CD8-positive, alpha-beta memory T cell (primary cell): ENCODE measurements at regions not wholly inside any gene's neighbourhood (a gene's known extent, or its start where the extent isn't known, plus 50 kb on each side); places are given as distances from the start of the nearest gene placed in this dataset.
"Not testable (repeated sequence)": the region's sequence is repeated elsewhere in the genome, so short reads cannot be mapped to it uniquely, and the experiment has no call there.

Experiments used
- CTCF ChIA-PET: fragments of 350-600 bp; sonication (Branson Sonifier 250); formaldehyde crosslinking; loops from one replicate; lab custom pipeline; 2021; ENCODE audit warnings: antibody characterized with exemption; lab: Charles Lee
- POLR2A ChIA-PET: fragments of 350-600 bp; sonication (Branson Sonifier 250); formaldehyde crosslinking; loops from one replicate; lab custom pipeline; 2021; ENCODE audit warnings: antibody characterized with exemption; lab: Charles Lee
- DNase-seq, 5 donors: peaks; one replicate each; pipeline versions ENCODE4 v3.0.0 to v3.0.0-alpha.2; 2020 to 2022; ENCODE audit warnings: mixed read lengths in 1 of 5
- H3K27ac ChIP-seq: one replicate; pipeline ENCODE4 v1.7.0; 2013; ENCODE audit warnings: low read depth, mild to moderate bottlenecking, low read length, moderate library complexity
- H3K27me3 ChIP-seq: 2 replicates; pipeline ENCODE4 v1.7.0; 2013; ENCODE audit warnings: low read length, mild to moderate bottlenecking; ENCODE audit not compliant: insufficient read depth, poor library complexity, severe bottlenecking
- H3K36me3 ChIP-seq: 2 replicates; pipeline ENCODE4 v1.7.0; 2013; ENCODE audit warnings: mild to moderate bottlenecking, low read length, moderate library complexity; ENCODE audit not compliant: insufficient read depth
- H3K4me1 ChIP-seq: 2 replicates; pipeline ENCODE4 v1.7.0; 2013; ENCODE audit warnings: mild to moderate bottlenecking, low read length, moderate library complexity; ENCODE audit not compliant: insufficient read depth
- H3K4me3 ChIP-seq: 2 replicates; pipeline ENCODE4 v1.7.0; 2013; ENCODE audit warnings: mild to moderate bottlenecking, low read length
- H3K9me3 ChIP-seq: 2 replicates; pipeline ENCODE4 v1.7.0; 2013; ENCODE audit warnings: mild to moderate bottlenecking, low read length
- H3K27ac Mint-ChIP-seq, 8 donors: one replicate each; pipeline ENCODE4 v1.8.0; 2020 to 2021; ENCODE audit warnings: mixed read lengths in 8 of 8, mild to moderate bottlenecking in 6 of 8, inconsistent platforms in 3 of 8, moderate library complexity in 3 of 8
- H3K27me3 Mint-ChIP-seq, 2 donors: one replicate each; pipeline ENCODE4 v1.8.0; 2020 to 2021; ENCODE audit warnings: mixed read lengths in 2 of 2, mild to moderate bottlenecking in 1 of 2, moderate library complexity in 1 of 2
- H3K36me3 Mint-ChIP-seq, 3 donors: one replicate each; pipeline ENCODE4 v1.8.0; 2020 to 2021; ENCODE audit warnings: mixed read lengths in 3 of 3, inconsistent platforms in 1 of 3, mild to moderate bottlenecking in 1 of 3
- H3K4me1 Mint-ChIP-seq, 3 donors: one replicate each; pipeline ENCODE4 v1.8.0; 2020 to 2021; ENCODE audit warnings: mixed read lengths in 3 of 3, inconsistent platforms in 1 of 3, mild to moderate bottlenecking in 1 of 3
- H3K4me3 Mint-ChIP-seq, 7 donors: one replicate each; pipeline ENCODE4 v1.8.0; 2020 to 2021; ENCODE audit warnings: mixed read lengths in 7 of 7, mild to moderate bottlenecking in 6 of 7, moderate library complexity in 4 of 7, inconsistent platforms in 2 of 7
- H3K9me3 Mint-ChIP-seq, 5 donors: one replicate each; pipeline ENCODE4 v1.8.0; 2020 to 2022; ENCODE audit warnings: mixed read lengths in 5 of 5, mild to moderate bottlenecking in 3 of 5, moderate library complexity in 2 of 5, inconsistent platforms in 1 of 5

DNA sequence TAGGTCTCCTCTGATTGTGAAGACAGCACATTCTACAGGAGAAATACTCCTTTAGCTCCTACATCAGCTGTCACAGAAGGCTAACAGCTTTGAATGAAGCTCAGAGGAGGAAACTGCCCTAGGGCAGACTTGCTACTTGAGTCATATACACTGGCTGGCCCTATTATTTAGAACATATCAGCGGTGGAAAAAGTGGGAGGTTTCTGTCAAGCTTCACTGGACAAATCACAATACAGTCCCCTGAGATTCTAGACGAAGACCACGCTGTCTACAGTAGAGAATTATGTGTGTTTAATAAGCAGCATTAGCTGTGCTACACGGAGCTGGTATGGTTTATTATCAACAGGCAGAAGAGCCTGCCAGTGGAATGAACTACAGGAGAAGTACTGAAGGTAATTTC is 230.9 kb upstream of the FSIP2 start:
- Mint-ChIP-seq H3K36me3 (no peaks in the 10 kb centered on the region), H3K9me3 (peaks cover 23 to 51% (median 41%) of the 10 kb centered on the region in 5 donors), H3K4me1 (no peaks in the 10 kb centered on the region), H3K27me3 (no peaks in the 10 kb centered on the region), H3K27ac (no peak overlapping the region), H3K4me3 (no peak overlapping the region)
- DNase-seq, result no peak
- ChIA-PET CTCF (no interaction called here), POLR2A (no interaction called here)
- no peak overlapping the region for H3K4me3 ChIP-seq
- H3K27me3 ChIP-seq, result no peaks in the 10 kb centered on the region
- no peaks in the 10 kb centered on the region for H3K36me3 ChIP-seq
- H3K27ac ChIP-seq, result no peak overlapping the region
- H3K9me3 ChIP-seq, result peaks cover 14% of the 10 kb centered on the region
- no peaks in the 10 kb centered on the region for H3K4me1 ChIP-seq

DNA sequence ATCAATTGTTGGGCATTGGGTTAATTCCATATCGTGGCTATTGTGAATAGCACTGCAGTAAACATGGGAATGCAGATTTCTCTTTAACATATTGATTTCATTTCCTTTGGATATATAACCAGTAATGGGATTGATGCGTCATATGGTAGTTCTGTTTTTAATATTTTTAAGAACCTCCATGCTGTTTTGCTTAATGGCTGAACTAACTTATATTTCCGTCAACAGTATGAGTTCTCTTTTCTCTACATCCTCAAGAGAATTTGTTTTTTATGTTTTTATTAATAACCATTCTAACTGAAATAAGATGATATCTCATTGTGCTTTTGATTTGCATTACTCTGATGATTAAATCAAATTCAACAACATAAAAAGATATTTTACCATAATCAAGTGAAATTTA is 228.5 kb upstream of the FSIP2 start:
- no peak overlapping the region for H3K27ac ChIP-seq
- no peaks in the 10 kb centered on the region for H3K4me1 ChIP-seq
- no peak for DNase-seq
- no peaks in the 10 kb centered on the region for H3K27me3 ChIP-seq
- ChIA-PET POLR2A (no interaction called here), CTCF (no interaction called here)
- peaks cover 14% of the 10 kb centered on the region for H3K9me3 ChIP-seq
- peaks cover 28 to 46% (median 35%) of the 10 kb centered on the region in 5 donors for H3K9me3 Mint-ChIP-seq
- H3K36me3 ChIP-seq, result no peaks in the 10 kb centered on the region
- H3K36me3 Mint-ChIP-seq, result no peaks in the 10 kb centered on the region
- no peaks in the 10 kb centered on the region for H3K27me3 Mint-ChIP-seq
- no peak overlapping the region for H3K27ac Mint-ChIP-seq
- no peak overlapping the region for H3K4me3 Mint-ChIP-seq
- no peak overlapping the region for H3K4me3 ChIP-seq
- no peaks in the 10 kb centered on the region for H3K4me1 Mint-ChIP-seq

DNA sequence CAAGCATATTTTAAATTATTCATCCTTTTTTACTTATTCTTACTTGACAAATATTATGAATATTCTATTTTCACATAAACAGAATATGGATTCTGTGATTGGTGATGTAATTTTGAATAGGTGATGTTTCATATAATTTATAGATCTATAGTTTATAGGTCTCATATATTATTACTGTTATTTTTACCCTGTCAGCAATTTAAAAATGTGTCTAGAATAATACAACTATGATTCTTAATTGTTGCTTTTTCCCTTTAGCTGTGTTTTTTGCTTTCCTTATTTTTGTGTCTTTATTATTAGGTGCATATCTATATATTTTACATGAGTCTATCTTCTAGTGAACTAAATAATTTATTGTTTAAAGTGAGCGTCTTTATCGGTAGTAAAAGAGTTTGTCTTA is 226.7 kb upstream of the FSIP2 start:
- Histone ChIP-seq H3K4me1 (no peaks in the 10 kb centered on the region), H3K27me3 (no peaks in the 10 kb centered on the region), H3K9me3 (peaks cover 14% of the 10 kb centered on the region), H3K36me3 (no peaks in the 10 kb centered on the region), H3K4me3 (no peak overlapping the region), H3K27ac (no peak overlapping the region)
- no peaks in the 10 kb centered on the region for H3K27me3 Mint-ChIP-seq
- no peaks in the 10 kb centered on the region for H3K36me3 Mint-ChIP-seq
- ChIA-PET CTCF (no interaction called here), POLR2A (no interaction called here)
- DNase-seq, result no peak
- peaks cover 25 to 40% (median 27%) of the 10 kb centered on the region in 5 donors for H3K9me3 Mint-ChIP-seq
- no peaks in the 10 kb centered on the region for H3K4me1 Mint-ChIP-seq
- H3K4me3 Mint-ChIP-seq, result no peak overlapping the region
- no peak overlapping the region for H3K27ac Mint-ChIP-seq

DNA sequence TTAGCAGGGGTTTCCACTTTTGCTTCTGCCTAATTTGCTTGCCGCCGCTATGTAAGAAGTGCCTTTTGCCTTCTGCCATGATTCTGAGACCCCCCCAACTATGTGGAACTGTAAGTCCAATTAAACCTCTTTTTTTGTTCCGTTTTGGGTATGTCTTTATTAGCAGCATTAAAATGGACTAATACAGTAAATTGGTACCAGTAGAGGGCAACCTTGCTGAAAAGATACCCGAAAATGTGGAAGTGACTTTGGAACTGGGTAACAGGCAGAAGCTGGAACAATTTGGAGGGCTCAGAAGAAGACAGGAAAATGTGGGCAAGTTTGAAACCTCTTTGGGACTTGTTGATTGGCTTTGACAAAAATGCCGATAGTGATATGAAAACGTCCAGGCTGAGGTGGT is 216.1 kb upstream of the FSIP2 start:
- no peak overlapping the region for H3K27ac Mint-ChIP-seq
- no peaks in the 10 kb centered on the region for H3K4me1 Mint-ChIP-seq

DNA sequence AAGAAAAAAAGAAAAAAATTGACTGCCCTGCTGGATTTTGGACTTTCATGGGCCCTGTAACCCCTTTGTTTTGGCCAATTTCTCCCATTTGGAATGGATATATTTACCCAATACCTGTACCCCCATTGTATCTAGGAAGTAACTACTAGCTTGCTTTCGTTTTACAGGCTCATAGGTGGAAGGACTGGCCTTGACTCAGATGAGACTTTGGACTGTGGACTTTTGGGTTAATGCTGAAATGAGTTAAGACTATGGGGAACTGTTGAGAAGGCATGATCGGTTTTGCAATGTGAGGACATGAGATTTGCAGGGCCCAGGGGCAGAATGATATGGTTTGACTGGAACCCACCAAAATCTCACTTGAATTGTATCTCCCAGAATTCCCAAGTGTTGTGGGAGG is 214.4 kb upstream of the FSIP2 start:
- H3K9me3 ChIP-seq, CTCF ChIA-PET, H3K27ac Mint-ChIP-seq, H3K36me3 ChIP-seq, H3K4me3 ChIP-seq, DNase-seq, H3K4me1 ChIP-seq, H3K4me3 Mint-ChIP-seq, H3K36me3 Mint-ChIP-seq, H3K27me3 ChIP-seq, H3K4me1 Mint-ChIP-seq, H3K27ac ChIP-seq, H3K27me3 Mint-ChIP-seq, POLR2A ChIA-PET: not testable (repeated sequence)
- H3K9me3 Mint-ChIP-seq, result peaks cover 8 to 22% (median 15%) of the 10 kb centered on the region in 5 donors

More for the DNA sequence above, 216.1 kb upstream of the FSIP2 start:
- Mint-ChIP-seq H3K27me3 (no peaks in the 10 kb centered on the region), H3K9me3 (peaks cover 6 to 24% (median 13%) of the 10 kb centered on the region in 5 donors), H3K36me3 (peaks cover 0 to 2% (median 0%) of the 10 kb centered on the region in 3 donors), H3K4me3 (no peak overlapping the region)
- H3K9me3 ChIP-seq, result no peaks in the 10 kb centered on the region
- CTCF ChIA-PET, result no interaction called here
- H3K4me3 ChIP-seq, result no peak overlapping the region
- H3K4me1 ChIP-seq, result no peaks in the 10 kb centered on the region
- H3K27me3 ChIP-seq, result no peaks in the 10 kb centered on the region
- POLR2A ChIA-PET, result no interaction called here
- no peak overlapping the region for H3K27ac ChIP-seq
- no peaks in the 10 kb centered on the region for H3K36me3 ChIP-seq
- no peak for DNase-seq

DNA sequence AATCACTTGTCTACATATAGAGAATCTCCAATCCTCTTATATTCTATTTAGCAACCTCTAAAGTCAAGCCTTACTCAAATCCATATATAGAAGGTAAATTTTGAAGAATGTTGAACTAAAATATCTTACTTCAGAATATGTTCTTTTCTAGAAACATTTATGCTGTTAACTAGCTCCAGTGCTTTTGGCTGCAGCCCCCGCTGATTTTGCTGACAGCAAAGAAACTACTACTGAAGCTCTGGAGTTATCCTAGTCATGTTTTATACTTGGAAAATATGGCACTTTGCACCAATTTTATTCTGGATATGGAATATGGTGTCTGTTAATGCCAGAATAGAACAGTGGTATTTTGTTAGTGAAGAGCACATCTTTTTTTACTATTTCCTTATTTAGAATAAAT is 212.4 kb upstream of the FSIP2 start:
- Mint-ChIP-seq H3K27ac (no peak overlapping the region), H3K27me3 (no peaks in the 10 kb centered on the region), H3K36me3 (peaks cover 0 to 1% (median 0%) of the 10 kb centered on the region in 3 donors), H3K4me3 (no peak overlapping the region), H3K4me1 (no peaks in the 10 kb centered on the region), H3K9me3 (peaks cover 7 to 20% (median 15%) of the 10 kb centered on the region in 5 donors)
- H3K9me3 ChIP-seq, result no peaks in the 10 kb centered on the region
- POLR2A ChIA-PET, result no interaction called here
- CTCF ChIA-PET, result no interaction called here
- H3K4me1 ChIP-seq, result no peaks in the 10 kb centered on the region
- DNase-seq, result no peak
- no peaks in the 10 kb centered on the region for H3K27me3 ChIP-seq
- no peak overlapping the region for H3K27ac ChIP-seq
- no peak overlapping the region for H3K4me3 ChIP-seq
- H3K36me3 ChIP-seq, result no peaks in the 10 kb centered on the region

DNA sequence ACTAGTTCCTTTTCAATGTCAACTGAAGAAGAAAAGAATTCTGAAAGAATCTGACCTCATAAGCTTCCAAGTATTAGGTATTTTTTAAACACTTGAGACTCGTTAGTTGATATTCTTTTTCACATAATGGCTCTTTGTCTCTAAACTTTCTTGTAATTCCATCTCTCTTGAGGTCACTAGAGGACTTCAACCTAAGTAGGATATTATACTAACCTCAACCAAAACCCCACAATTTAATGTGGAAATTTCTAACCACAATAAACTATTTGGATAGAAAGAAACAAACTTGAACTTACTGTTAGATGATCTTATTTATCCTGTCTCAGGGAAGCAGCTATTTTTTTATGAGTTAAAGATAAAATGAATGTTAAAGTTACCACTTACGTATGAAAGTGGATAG is 206.9 kb upstream of the FSIP2 start:
- DNase-seq, result no peak
- Histone ChIP-seq H3K27ac (no peak overlapping the region), H3K36me3 (no peaks in the 10 kb centered on the region), H3K27me3 (no peaks in the 10 kb centered on the region), H3K9me3 (no peaks in the 10 kb centered on the region), H3K4me3 (no peak overlapping the region), H3K4me1 (no peaks in the 10 kb centered on the region)
- Mint-ChIP-seq H3K4me1 (no peaks in the 10 kb centered on the region), H3K9me3 (peaks cover 0 to 20% (median 4%) of the 10 kb centered on the region in 5 donors), H3K36me3 (no peaks in the 10 kb centered on the region), H3K4me3 (no peak overlapping the region), H3K27ac (no peak overlapping the region), H3K27me3 (no peaks in the 10 kb centered on the region)
- CTCF ChIA-PET, result no interaction called here
- POLR2A ChIA-PET, result no interaction called here

DNA sequence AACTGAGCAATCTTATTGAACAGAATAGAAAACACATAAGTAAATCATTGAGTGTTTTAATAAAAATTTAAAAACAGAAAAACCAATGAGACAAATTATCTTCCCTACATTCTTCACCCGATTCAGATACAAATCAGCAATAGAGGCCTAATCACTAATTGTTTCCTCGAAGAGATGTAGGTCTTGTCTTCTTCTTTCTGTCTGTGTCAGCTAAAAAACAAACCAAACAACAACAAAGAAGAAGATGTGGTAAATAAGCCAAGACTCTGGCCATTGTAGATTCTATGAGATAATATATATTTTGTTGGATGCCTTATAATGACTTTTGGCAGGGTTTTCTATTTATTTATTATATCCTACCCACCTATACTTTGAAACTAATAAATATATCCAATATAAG is 200.9 kb upstream of the FSIP2 start:
- Mint-ChIP-seq H3K9me3 (peaks cover 0 to 20% (median 4%) of the 10 kb centered on the region in 5 donors), H3K4me3 (no peak overlapping the region), H3K36me3 (no peaks in the 10 kb centered on the region), H3K4me1 (no peaks in the 10 kb centered on the region), H3K27me3 (no peaks in the 10 kb centered on the region), H3K27ac (no peak overlapping the region)
- no peaks in the 10 kb centered on the region for H3K36me3 ChIP-seq
- DNase-seq, result no peak
- H3K27ac ChIP-seq, result no peak overlapping the region
- ChIA-PET CTCF (no interaction called here), POLR2A (no interaction called here)
- H3K4me1 ChIP-seq, result no peaks in the 10 kb centered on the region
- H3K9me3 ChIP-seq, result no peaks in the 10 kb centered on the region
- H3K4me3 ChIP-seq, result no peak overlapping the region
- no peaks in the 10 kb centered on the region for H3K27me3 ChIP-seq

DNA sequence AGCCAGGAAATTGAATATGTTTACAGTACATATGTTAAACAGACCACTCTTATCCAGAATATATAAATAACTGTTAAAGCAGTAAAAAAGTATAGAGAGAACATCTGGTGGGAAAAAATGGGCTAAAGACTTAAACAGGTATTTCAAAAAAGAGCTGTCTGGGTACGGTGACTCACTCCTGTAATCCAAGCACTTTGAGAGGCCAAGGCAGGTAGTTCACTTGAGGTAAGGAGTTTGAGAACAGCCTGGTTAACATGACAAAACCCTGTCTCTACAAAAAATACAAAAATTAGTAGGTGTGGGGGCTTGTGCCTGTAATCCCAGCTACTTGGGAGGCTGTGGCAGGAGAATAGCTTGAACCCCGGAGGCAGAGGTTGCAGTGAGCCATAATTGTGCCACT is 171.4 kb upstream of the FSIP2 start:
- CTCF ChIA-PET, result no interaction called here
- no peaks in the 10 kb centered on the region for H3K9me3 ChIP-seq
- no peaks in the 10 kb centered on the region for H3K4me1 Mint-ChIP-seq
- H3K4me3 Mint-ChIP-seq, result no peak overlapping the region
- H3K4me1 ChIP-seq, result no peaks in the 10 kb centered on the region
- no peaks in the 10 kb centered on the region for H3K36me3 ChIP-seq
- H3K27ac Mint-ChIP-seq, result no peak overlapping the region
- no peaks in the 10 kb centered on the region for H3K27me3 Mint-ChIP-seq
- H3K27ac ChIP-seq, result no peak overlapping the region
- no peaks in the 10 kb centered on the region for H3K36me3 Mint-ChIP-seq
- POLR2A ChIA-PET, result no interaction called here
- H3K27me3 ChIP-seq, result no peaks in the 10 kb centered on the region
- no peak for DNase-seq
- H3K4me3 ChIP-seq, result no peak overlapping the region
- H3K9me3 Mint-ChIP-seq, result peaks cover 2 to 33% (median 15%) of the 10 kb centered on the region in 5 donors
